ENCODE measurements at regions not wholly inside any gene's neighbourhood (a gene's known extent, or its start where the extent isn't known, plus 50 kb on each side); places are given as distances from the start of the nearest gene placed in this dataset.

DNA sequence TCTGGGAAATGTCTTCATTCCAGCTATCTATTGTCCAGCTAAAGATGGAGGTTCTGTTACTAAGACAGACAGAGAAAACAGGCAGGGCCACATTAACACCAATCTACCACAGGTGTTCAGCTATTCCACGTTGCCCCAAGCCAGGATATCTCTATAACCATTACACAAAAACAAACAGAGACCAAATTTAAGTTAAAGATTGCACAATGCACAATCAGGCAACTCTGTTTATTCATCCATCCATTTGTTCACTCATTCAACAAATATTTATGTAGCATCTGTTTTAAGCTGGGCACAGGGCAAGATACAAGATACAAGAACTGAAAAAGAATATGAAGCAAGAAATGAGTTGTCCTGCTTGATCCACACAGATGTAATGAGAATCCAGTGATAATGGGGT lies 629.0 kb downstream of the MED13L start:
- TF ChIP-seq, protein P1, sequence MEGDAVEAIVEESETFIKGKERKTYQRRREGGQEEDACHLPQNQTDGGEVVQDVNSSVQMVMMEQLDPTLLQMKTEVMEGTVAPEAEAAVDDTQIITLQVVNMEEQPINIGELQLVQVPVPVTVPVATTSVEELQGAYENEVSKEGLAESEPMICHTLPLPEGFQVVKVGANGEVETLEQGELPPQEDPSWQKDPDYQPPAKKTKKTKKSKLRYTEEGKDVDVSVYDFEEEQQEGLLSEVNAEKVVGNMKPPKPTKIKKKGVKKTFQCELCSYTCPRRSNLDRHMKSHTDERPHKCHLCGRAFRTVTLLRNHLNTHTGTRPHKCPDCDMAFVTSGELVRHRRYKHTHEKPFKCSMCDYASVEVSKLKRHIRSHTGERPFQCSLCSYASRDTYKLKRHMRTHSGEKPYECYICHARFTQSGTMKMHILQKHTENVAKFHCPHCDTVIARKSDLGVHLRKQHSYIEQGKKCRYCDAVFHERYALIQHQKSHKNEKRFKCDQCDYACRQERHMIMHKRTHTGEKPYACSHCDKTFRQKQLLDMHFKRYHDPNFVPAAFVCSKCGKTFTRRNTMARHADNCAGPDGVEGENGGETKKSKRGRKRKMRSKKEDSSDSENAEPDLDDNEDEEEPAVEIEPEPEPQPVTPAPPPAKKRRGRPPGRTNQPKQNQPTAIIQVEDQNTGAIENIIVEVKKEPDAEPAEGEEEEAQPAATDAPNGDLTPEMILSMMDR (conservative IDR thresholded peaks at IDR 0.05 in 1 of 2, IDR thresholded peaks at IDR 0.05 in 1 of 2; ENCODE audit: low read depth in 1 of 2, low read length in 2 of 2): no peak
- TF ChIP-seq EZH2 (IDR thresholded peaks at IDR 0.05; ENCODE audit: low read length, missing control alignments): no peak

Measured in fibroblast of lung (primary cell).